ENCODE measurements at regions not wholly inside any gene's neighbourhood (a gene's known extent, or its start where the extent isn't known, plus 50 kb on each side); places are given as distances from the start of the nearest gene placed in this dataset.

DNA sequence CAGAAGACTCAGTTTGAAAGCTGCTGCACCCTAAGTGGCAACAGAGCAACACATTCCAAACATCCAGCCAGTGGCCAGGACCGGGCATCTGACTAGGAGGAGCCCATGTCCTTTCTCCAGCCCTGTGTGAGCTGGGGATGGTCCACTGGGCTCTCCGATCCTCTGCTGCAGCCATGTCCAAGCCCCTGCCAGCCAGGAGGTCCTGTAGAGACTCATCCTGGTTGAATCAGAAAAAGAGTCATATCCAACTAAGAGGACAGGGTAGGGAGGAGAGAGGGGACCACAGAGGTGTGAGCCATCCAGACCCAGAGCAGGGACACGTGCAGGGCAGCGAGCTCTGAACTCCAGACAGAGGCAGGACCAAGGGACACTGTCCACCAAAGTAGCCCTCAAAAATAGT, 163.0 kb upstream of the CDH5 start:
- TF ChIP-seq, protein P1, sequence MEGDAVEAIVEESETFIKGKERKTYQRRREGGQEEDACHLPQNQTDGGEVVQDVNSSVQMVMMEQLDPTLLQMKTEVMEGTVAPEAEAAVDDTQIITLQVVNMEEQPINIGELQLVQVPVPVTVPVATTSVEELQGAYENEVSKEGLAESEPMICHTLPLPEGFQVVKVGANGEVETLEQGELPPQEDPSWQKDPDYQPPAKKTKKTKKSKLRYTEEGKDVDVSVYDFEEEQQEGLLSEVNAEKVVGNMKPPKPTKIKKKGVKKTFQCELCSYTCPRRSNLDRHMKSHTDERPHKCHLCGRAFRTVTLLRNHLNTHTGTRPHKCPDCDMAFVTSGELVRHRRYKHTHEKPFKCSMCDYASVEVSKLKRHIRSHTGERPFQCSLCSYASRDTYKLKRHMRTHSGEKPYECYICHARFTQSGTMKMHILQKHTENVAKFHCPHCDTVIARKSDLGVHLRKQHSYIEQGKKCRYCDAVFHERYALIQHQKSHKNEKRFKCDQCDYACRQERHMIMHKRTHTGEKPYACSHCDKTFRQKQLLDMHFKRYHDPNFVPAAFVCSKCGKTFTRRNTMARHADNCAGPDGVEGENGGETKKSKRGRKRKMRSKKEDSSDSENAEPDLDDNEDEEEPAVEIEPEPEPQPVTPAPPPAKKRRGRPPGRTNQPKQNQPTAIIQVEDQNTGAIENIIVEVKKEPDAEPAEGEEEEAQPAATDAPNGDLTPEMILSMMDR (IDR thresholded peaks at IDR 0.05) = no peak
- TF ChIP-seq POLR2AphosphoS5 (IDR thresholded peaks at IDR 0.05) (no peak), POLR2A (IDR thresholded peaks at IDR 0.05) (no peak), EP300 (IDR thresholded peaks at IDR 0.05) (no peak)
